ENCODE measurements at regions not wholly inside any gene's neighbourhood (a gene's known extent, or its start where the extent isn't known, plus 50 kb on each side); places are given as distances from the start of the nearest gene placed in this dataset.

DNA sequence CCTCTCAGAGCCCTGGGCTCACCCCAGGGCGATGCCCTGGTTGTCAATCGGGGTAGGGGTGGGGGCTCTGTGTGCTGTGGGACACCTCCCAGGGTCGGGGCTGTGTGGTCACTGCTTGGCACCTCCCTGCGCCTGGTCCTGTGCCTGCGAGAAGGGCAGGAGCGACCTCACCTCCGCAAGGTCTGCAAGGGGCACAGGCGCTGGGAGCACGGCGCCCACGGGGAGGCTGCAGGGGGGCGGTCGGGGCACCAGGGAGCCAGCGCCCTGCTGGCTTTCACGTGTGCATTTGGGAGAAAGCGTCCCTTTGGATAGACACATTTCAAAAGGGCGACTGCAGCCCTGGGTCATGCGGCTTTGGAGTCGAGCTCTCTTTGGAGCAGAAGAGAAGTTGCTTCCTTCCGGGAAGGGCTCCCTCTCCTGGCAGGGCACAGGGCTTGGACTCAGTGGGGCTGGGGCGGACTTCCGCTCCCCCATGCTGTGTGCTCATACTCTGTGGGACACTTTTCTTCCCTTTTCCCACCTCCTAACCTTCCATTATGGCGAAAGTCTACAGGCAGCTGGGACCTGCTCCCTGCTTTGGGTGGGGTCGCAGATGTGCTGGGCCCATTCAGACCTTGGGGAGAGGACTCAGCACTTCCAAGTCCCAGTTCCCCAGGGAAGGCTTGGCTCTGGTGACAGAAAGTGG, 52.9 kb upstream of the SLC28A3 start:
- DNase-seq: no peak

- no peak for DNase-seq
These were observed 53.5 kb upstream of the SLC28A3 start for GRCh38 chr9:84394036-84394435.

GRCh38 chr9:84397151-84397728, 56.7 kb upstream of the SLC28A3 start:
- peak; percentile 49 for DNase-seq

- DNase-seq: no peak
These were observed 57.3 kb upstream of the SLC28A3 start for GRCh38 chr9:84397822-84398221.

GRCh38 chr9:84402517-84402916, 62.0 kb upstream of the SLC28A3 start:
- no peak for DNase-seq

DNA sequence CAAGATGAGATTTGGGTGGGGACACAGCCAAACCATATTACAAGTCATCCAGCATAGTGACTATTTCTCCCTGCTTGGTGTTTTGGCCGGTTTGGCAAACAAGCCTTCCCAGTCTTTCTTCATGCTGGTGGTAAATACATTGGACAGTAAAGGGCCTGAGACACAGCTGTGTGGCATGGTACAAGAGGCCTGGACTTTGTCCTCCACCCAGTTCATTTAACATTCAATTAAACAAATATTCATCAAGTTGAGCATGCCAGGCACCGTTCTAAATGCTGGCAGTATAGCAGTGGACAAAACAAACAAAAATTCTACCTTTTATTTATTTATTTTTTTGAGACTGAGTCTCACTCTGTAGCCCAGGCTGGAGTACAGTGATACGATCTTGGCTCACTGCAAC, 62.7 kb upstream of the SLC28A3 start:
- DNase-seq: no peak

DNA sequence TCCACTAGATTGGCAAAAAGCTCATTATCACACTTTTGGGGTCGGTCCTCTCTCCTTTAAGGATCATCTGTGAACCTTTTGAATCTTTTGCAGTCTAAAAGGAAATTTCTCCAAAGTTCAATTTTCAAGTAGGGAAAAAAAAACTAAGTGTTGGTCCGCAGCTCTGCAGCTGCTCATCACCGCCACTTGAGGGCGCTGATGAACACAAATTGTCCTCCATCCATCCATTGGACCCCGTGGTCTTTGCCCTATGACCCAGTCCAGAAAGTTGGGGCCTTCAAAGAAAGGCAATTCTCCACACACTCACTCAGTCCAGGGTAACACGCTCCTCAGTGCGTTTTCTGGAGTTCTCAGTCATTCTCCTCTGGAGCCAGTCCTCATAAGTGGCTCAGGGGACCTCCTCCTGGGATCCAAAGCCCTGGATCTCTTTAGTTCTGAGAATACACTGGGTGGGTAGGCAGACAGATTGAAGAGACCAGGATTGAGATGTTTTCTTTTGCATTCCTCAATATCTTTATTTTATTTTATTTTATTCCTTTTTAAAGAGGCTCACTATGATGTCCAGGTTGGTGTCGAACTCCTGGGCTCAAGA, 63.6 kb upstream of the SLC28A3 start:
- no peak for DNase-seq

GRCh38 chr9:84405667-84406066, 65.1 kb upstream of the SLC28A3 start:
- DNase-seq: no peak

GRCh38 chr9:84408416-84408815, 67.9 kb upstream of the SLC28A3 start:
- DNase-seq: no peak

- no peak for DNase-seq
These were observed 71.2 kb upstream of the SLC28A3 start for GRCh38 chr9:84411683-84412267.

DNA sequence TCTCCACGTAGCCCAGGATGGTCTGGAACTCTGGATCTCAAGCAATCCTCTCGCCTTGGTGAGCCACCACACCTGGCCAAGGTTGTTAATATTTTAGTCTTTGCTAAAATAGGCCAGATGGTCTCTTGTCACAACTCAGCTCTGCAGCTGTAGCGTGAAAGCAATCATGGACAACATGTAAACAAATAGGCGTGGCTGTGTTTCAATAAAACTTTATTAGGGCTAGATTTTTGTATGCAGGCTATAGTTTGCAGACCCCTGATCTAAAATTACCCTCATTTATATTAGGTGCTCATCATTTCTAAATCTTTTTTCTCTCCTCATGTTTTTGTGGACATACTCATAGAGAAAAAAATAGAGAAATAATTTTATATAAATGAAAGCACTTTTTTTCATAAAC, 72.1 kb upstream of the SLC28A3 start:
- DNase-seq: no peak

- no peak for DNase-seq
These were observed 72.7 kb upstream of the SLC28A3 start for GRCh38 chr9:84413301-84413700.

GRCh38 chr9:84419031-84419602, 78.6 kb upstream of the SLC28A3 start:
- DNase-seq: no peak

GRCh38 chr9:84424931-84425330, 84.4 kb upstream of the SLC28A3 start:
- no peak for DNase-seq

DNA sequence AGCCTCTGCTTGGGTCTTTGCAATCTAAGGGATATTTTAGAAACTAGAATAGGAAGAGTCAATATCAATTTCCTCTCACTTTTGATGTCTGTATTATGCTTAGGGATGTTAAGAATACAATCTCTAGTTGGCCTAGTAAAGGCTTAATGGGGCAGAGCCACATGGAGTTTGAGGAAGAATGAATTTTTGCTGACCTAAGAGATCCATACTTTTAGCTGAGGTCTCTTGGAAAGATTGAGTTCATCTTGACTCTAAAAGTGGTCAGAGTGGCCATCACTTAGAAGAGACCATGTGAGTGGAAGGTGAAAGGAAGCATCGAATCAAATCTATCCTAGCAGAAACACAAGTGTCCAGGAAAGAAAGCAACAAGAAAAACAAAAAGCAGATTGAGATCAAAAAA, 92.2 kb upstream of the SLC28A3 start:
- no peak for DNase-seq

GRCh38 chr9:84435902-84436301, 95.3 kb upstream of the SLC28A3 start:
- DNase-seq: no peak

- peak; percentile 59 for DNase-seq
These were observed 96.0 kb upstream of the SLC28A3 start for GRCh38 chr9:84436386-84437109.

GRCh38 chr9:84438391-84438790, 97.8 kb upstream of the SLC28A3 start:
- no peak for DNase-seq

GRCh38 chr9:84439250-84439649, 98.7 kb upstream of the SLC28A3 start:
- no peak for DNase-seq

DNA sequence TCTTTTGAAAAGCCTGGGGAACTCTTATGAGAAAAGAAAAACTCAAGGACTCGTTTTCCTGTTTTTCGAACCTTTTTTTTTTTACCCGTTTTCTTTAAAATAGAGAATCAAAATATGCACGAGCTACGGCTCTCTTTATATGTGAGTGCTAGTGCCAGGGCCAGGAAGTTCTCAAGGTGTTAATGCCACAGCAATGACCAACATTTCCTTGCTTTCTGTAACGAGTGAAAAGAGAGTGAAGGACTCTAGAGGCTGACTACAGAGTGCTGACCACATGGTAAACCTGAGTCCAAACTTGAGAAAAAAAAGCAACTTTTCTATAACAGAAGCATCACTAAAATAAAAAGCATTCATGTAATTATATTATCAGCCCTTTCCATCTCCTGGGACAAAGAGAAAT, 102.2 kb upstream of the SLC28A3 start:
- DNase-seq: no peak

DNA sequence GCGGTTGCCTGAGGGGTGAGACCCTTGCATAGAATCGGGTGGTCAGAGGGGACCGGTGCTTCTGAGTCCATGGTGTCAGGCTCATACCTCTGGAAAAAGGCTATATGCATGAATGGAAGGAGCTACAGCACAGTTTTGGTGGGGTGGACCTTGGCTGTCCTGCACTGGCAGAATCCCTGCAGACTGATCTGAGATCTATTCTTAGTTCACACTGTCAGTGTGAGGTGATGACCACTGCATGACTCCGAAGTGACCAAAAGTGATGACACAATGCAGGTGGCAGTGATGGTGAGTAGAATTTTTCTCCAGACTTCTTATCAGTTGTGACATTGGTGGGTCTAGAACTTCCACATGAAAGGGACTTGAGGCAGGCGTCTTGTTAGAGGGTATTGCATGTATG, 105.2 kb upstream of the SLC28A3 start:
- no peak for DNase-seq

- DNase-seq: no peak
These were observed 106.7 kb upstream of the SLC28A3 start for GRCh38 chr9:84447305-84447704.

DNA sequence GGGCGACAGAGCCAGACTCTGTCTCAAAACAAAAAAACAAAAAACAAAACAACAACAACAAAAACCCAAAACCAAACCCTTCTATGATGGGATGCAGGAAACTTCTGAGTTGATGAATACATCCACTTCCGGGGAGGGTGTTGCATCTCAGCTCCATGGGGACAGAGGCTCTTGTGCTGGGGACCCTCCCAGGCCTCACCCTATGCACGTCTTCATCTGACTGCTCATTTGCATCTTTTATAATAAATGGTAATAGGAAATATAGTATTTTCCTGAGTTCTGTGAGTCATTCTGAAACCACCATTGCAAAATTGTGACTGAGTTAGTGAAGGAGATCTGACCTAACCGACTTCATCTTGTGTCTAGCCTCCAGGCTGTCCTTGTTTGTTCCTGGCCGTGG, 109.5 kb upstream of the SLC28A3 start:
- no peak for DNase-seq

Measured in NCI-H1105 (cell line).